Memory B cell (primary cell): ENCODE measurements at regions not wholly inside any gene's neighbourhood (a gene's known extent, or its start where the extent isn't known, plus 50 kb on each side); places are given as distances from the start of the nearest gene placed in this dataset.
A peak's percentile ranks its signal among the peaks of the same experiment; 100 is the strongest.

ENCODE experiments used
- ATAC-seq: fragments of 150-1000 bp; cut with Tn5 transposase; 2 replicates; pipeline ENCODE4 v1.10.0; 2021; ENCODE audit warnings: low read depth, mild to moderate bottlenecking, moderate library complexity
- DNase-seq, 2 donors: peaks; one replicate each; pipeline ENCODE4 v3.0.0; 2022; ENCODE audit warnings: low spot score in 2 of 2
- H3K27ac Mint-ChIP-seq: one replicate; pipeline ENCODE4 v1.8.0; 2022; ENCODE audit warnings: mild to moderate bottlenecking, moderate library complexity, mixed read lengths
- H3K27me3 Mint-ChIP-seq: one replicate; pipeline ENCODE4 v1.8.0; 2022; ENCODE audit warnings: mixed read lengths
- H3K36me3 Mint-ChIP-seq: one replicate; pipeline ENCODE4 v1.8.0; 2022; ENCODE audit warnings: mild to moderate bottlenecking, mixed read lengths
- H3K4me1 Mint-ChIP-seq: one replicate; pipeline ENCODE4 v1.8.0; 2022; ENCODE audit warnings: mixed read lengths
- H3K4me3 Mint-ChIP-seq: one replicate; pipeline ENCODE4 v1.8.0; 2022; ENCODE audit warnings: mild to moderate bottlenecking, moderate library complexity, mixed read lengths
- H3K9me3 Mint-ChIP-seq: one replicate; pipeline ENCODE4 v1.8.0; 2022; ENCODE audit warnings: mixed read lengths

DNA sequence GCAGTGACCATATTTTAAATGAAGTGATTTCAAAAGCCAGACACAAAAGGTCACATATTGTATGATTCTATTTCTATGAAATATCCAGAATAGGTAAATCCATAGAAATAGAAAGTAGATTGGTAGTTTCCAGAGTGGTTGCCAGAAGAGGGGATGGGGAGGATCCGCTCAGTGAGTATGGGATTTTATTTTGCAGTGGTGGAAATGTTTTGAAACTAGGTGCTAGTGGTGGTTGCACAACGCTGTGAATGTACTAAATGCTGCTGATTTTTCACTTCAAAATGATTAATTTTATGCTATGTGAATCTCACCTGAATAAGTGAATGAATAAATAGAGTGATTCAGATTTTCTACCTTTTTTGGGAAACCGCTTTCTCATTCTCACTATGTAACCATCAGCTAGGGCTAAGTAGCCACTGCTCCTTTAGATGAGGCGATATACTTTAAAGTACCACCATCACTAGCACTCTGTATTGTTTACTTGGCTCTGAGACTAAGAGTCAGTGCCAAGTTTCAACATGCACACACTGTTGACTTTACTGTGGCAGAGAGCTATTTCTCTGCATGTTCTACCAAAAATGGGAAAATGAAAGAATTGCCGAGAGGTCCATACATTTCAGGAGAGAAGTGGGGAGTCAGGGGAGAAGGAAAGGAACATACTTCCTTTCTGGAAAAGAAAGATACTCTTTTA lies 90.7 kb upstream of the GOLIM4 start:
- H3K27me3 Mint-ChIP-seq: peaks cover 4% of the 10 kb centered on the region
- H3K27ac Mint-ChIP-seq: no peak overlapping the region
- H3K36me3 Mint-ChIP-seq: no peaks in the 10 kb centered on the region
- H3K9me3 Mint-ChIP-seq: no peaks in the 10 kb centered on the region
- H3K4me1 Mint-ChIP-seq: no peaks in the 10 kb centered on the region
- H3K4me3 Mint-ChIP-seq: no peak overlapping the region
- no peak for ATAC-seq
- DNase-seq: no peak

DNA sequence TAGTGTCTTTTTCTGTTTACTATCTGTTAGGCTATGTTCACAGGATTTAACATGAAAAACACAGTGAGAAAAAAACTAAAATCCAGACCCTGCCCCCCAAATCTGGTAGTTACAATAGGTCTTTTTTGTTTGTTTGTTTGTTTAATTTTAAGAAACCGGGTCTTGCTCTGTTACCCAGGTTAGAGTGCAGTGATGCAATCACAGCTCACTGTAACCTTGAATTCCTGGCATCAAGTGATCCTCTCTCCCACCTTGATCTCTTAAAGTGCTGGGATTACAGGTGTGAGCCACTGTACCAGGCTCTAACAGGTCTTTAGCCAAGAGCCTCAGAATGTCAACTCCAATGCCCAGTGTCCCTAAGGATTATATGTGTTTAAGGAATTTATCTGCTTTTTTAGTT lies 88.0 kb upstream of the GOLIM4 start:
- Mint-ChIP-seq H3K27ac (no peak overlapping the region), H3K36me3 (no peaks in the 10 kb centered on the region), H3K27me3 (peaks cover 2% of the 10 kb centered on the region), H3K9me3 (no peaks in the 10 kb centered on the region), H3K4me1 (no peaks in the 10 kb centered on the region), H3K4me3 (no peak overlapping the region)
- no peak for DNase-seq
- no peak for ATAC-seq

GRCh38 chr3:168168743-168169142 lies 73.0 kb upstream of the GOLIM4 start:
- Mint-ChIP-seq H3K27me3 (no peaks in the 10 kb centered on the region), H3K4me3 (no peak overlapping the region), H3K36me3 (no peaks in the 10 kb centered on the region), H3K9me3 (no peaks in the 10 kb centered on the region), H3K27ac (no peak overlapping the region), H3K4me1 (no peaks in the 10 kb centered on the region)
- ATAC-seq: no peak
- no peak for DNase-seq

DNA sequence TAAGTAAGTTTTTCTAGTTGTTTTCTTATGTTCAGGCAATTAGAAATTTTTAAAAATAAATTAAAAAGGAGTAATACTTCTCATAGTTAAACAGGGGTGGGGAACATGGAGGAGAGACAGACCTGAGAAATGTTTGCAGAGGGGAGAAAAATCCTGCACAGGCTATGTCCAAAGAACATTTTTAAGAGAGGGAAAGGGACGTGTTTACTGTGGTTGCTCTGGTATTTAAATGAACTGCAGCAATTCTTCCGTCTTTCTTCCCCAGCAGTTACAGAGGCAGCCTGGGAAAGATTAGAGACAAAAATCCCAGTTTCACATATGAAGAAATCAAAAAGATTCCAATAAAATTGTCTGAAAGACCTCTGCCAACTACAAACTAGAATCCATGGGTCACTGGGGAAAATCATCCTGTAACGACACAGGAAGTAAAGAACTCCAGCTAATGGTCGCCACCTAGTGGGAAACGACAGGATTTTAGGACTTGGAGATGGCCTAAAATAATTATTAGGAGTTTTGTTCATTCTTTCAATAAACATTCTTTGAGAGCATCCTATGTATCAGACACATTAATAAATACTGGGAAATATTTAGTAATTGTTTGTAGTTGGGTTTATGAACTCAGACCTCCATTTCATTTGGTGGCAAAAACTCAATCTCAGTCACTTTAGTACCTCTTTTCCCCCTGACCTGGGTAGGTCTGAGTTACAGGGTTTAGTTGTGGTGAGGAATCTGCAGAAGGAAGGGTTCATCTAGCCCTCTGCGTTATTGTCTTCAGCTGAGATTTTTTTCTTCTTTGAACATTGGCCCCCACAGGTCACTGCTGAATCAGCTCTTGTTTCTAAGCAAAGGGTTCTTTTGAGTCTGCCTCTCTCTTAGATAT lies 69.9 kb upstream of the GOLIM4 start:
- Mint-ChIP-seq H3K27me3 (no peaks in the 10 kb centered on the region), H3K9me3 (no peaks in the 10 kb centered on the region), H3K4me3 (peak overlapping the region; percentile 59), H3K27ac (no peak overlapping the region), H3K4me1 (no peaks in the 10 kb centered on the region), H3K36me3 (no peaks in the 10 kb centered on the region)
- DNase-seq: peak; percentile 25 to 39
- peak; percentile 67 for ATAC-seq

DNA sequence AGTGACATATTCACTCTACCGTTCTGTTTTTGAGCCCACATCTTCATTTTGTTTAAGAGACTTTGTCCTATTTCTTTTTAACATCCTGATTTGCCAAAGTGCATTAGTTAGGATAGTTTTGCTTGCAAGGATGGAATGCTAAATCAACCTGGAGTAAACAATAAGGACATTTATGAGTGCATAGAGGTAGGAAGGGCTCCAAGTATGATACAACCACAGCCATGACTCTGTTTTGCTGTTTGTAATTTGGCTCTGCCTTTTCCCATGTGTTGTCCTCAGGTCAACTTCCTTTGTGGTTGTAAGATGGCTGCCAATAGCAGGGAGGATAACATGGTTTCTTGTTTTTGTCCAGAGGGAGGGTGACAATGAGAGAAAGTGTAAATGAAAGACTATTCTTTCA lies 66.4 kb upstream of the GOLIM4 start:
- ATAC-seq: no peak
- DNase-seq: no peak
- Mint-ChIP-seq H3K9me3 (no peaks in the 10 kb centered on the region), H3K4me1 (no peaks in the 10 kb centered on the region), H3K27me3 (peaks cover 3% of the 10 kb centered on the region), H3K4me3 (no peak overlapping the region), H3K36me3 (no peaks in the 10 kb centered on the region), H3K27ac (no peak overlapping the region)

DNA sequence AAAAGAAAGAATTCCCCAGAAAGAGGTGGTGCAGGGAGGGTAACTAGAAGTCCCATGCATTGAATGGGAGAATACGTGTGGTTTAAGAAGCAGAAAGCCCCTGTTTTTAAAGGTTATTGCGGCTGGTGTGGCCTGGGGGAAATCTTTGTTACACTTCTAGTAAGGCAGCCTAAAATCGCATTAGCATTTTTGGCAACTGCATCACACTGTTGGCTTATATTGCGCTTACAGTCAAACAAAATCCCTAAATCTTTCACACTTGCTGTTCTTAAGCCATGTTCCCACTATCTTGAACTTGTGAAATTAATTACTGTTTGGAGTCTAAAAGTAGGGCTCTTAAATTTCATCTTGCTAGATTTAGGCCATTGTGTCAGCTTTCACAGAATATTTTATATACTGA lies 66.0 kb upstream of the GOLIM4 start:
- no peak overlapping the region for H3K4me3 Mint-ChIP-seq
- no peak overlapping the region for H3K27ac Mint-ChIP-seq
- peaks cover 4% of the 10 kb centered on the region for H3K27me3 Mint-ChIP-seq
- no peak for DNase-seq
- no peaks in the 10 kb centered on the region for H3K9me3 Mint-ChIP-seq
- no peaks in the 10 kb centered on the region for H3K4me1 Mint-ChIP-seq
- no peaks in the 10 kb centered on the region for H3K36me3 Mint-ChIP-seq
- no peak for ATAC-seq

GRCh38 chr3:168157903-168158302 lies 62.2 kb upstream of the GOLIM4 start:
- no peak overlapping the region for H3K27ac Mint-ChIP-seq
- ATAC-seq: no peak
- H3K4me3 Mint-ChIP-seq: no peak overlapping the region
- H3K36me3 Mint-ChIP-seq: no peaks in the 10 kb centered on the region
- peaks cover 2% of the 10 kb centered on the region for H3K9me3 Mint-ChIP-seq
- no peak for DNase-seq
- H3K27me3 Mint-ChIP-seq: peaks cover 6% of the 10 kb centered on the region
- H3K4me1 Mint-ChIP-seq: peaks cover 4% of the 10 kb centered on the region

GRCh38 chr3:168157099-168157700 lies 61.5 kb upstream of the GOLIM4 start:
- Mint-ChIP-seq H3K27ac (no peak overlapping the region), H3K9me3 (peaks cover 3% of the 10 kb centered on the region), H3K4me3 (no peak overlapping the region), H3K27me3 (peaks cover 6% of the 10 kb centered on the region), H3K36me3 (peaks cover 1% of the 10 kb centered on the region), H3K4me1 (peaks cover 4% of the 10 kb centered on the region)
- DNase-seq (no peak), ATAC-seq (no peak)

- Mint-ChIP-seq H3K27ac (no peak overlapping the region), H3K27me3 (peaks cover 6% of the 10 kb centered on the region), H3K36me3 (peaks cover 4% of the 10 kb centered on the region), H3K4me3 (no peak overlapping the region), H3K4me1 (peaks cover 4% of the 10 kb centered on the region), H3K9me3 (peaks cover 8% of the 10 kb centered on the region)
- ATAC-seq (no peak), DNase-seq (no peak)
Measured at GRCh38 chr3:168156479-168156878, 60.8 kb upstream of the GOLIM4 start.

- Mint-ChIP-seq H3K4me1 (peaks cover 4% of the 10 kb centered on the region), H3K4me3 (no peak overlapping the region), H3K27me3 (peaks cover 6% of the 10 kb centered on the region), H3K36me3 (peaks cover 4% of the 10 kb centered on the region), H3K27ac (no peak overlapping the region), H3K9me3 (peaks cover 8% of the 10 kb centered on the region)
- ATAC-seq (no peak), DNase-seq (no peak)
Measured at GRCh38 chr3:168155303-168155702, 59.6 kb upstream of the GOLIM4 start.

DNA sequence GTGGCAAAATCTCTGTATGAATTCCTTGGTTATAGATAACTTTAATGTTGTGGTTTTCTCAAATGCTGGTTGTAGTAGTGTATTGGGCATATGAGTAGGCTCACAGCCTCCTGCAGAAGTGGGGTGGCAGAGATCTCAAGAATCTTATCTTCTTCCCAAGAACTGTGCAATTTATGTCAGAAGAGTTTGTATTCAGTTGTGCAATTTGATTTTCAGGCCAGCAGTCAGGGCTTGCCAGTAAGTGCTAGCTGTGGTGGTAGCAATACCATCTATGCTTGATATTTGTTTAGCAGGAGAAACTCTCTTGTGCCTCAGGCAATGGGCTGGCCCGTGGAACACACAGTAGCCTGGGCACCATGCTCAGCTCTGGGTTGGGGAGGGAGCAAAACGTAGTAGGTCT lies 58.4 kb upstream of the GOLIM4 start:
- Mint-ChIP-seq H3K27me3 (peaks cover 6% of the 10 kb centered on the region), H3K4me1 (peaks cover 4% of the 10 kb centered on the region), H3K27ac (no peak overlapping the region), H3K36me3 (peaks cover 4% of the 10 kb centered on the region), H3K4me3 (no peak overlapping the region), H3K9me3 (peaks cover 8% of the 10 kb centered on the region)
- DNase-seq (no peak), ATAC-seq (no peak)

- H3K4me1 Mint-ChIP-seq: peaks cover 4% of the 10 kb centered on the region
- ATAC-seq: no peak
Measured at GRCh38 chr3:168152149-168152548, 56.4 kb upstream of the GOLIM4 start.

More at GRCh38 chr3:168152149-168152548, 56.4 kb upstream of the GOLIM4 start:
- Mint-ChIP-seq H3K9me3 (peaks cover 8% of the 10 kb centered on the region), H3K27me3 (peaks cover 3% of the 10 kb centered on the region), H3K27ac (no peak overlapping the region), H3K36me3 (peaks cover 4% of the 10 kb centered on the region), H3K4me3 (no peak overlapping the region)
- no peak for DNase-seq
